OCI-LY7 (cell line): ENCODE measurements at regions not wholly inside any gene's neighbourhood (a gene's known extent, or its start where the extent isn't known, plus 50 kb on each side); places are given as distances from the start of the nearest gene placed in this dataset.

Experiments used
- BruUV-seq: library from RNA; stranded (reverse); fragments of 400-500 nt; replicated peaks from 2 replicates; lab custom pipeline; 2021; lab: Mats Ljungman, UMichigan
- CTCF ChIA-PET: fragments of 300-600 bp; sonication (Branson Sonifier 250); formaldehyde crosslinking; loops from one replicate; lab custom pipeline; 2022; ENCODE audit warnings: antibody characterized with exemption; ENCODE audit not compliant: unreplicated experiment; lab: Charles Lee
- POLR2A ChIA-PET: fragments of 300-600 bp; sonication (Branson Sonifier 250); formaldehyde crosslinking; loops from one replicate; lab custom pipeline; 2022; ENCODE audit warnings: antibody characterized with exemption; lab: Charles Lee
- DNase-seq: peaks from one replicate; pipeline ENCODE4 v3.0.0-alpha.2; 2015; ENCODE audit warnings: low spot score
- H2AFZ ChIP-seq: fragments of 200-600 bp; sonication (generic), shearing (Covaris generic); 2 replicates; pipeline ENCODE4 v1.6.1; 2014; ENCODE audit warnings: mild to moderate bottlenecking, antibody characterized with exemption, low read length, moderate library complexity
- H3K27ac ChIP-seq: fragments of 200-600 bp; sonication (generic); 2 replicates; pipeline ENCODE4 v1.5.1; 2014; ENCODE audit warnings: mixed run types, low read depth, mild to moderate bottlenecking, moderate library complexity, low read length, inconsistent platforms; ENCODE audit not compliant: poor library complexity, severe bottlenecking
- H3K36me3 ChIP-seq: fragments of 200-600 bp; sonication (generic); 2 replicates; pipeline ENCODE4 v1.6.1; 2014; ENCODE audit warnings: mild to moderate bottlenecking, antibody characterized with exemption, low read length, moderate library complexity, mixed read lengths; ENCODE audit not compliant: insufficient read depth
- H3K4me1 ChIP-seq: fragments of 200-600 bp; sonication (generic); 2 replicates; pipeline ENCODE4 v1.5.1; 2014; ENCODE audit warnings: mild to moderate bottlenecking, low read length; ENCODE audit not compliant: insufficient read depth, poor library complexity, severe bottlenecking
- H3K4me2 ChIP-seq: fragments of 200-600 bp; sonication (generic); 2 replicates; pipeline ENCODE4 v1.6.1; 2014; ENCODE audit warnings: mild to moderate bottlenecking, low read length
- H3K4me3 ChIP-seq: fragments of 200-600 bp; sonication (generic); 2 replicates; pipeline ENCODE4 v1.5.1; 2014; ENCODE audit warnings: mild to moderate bottlenecking, low read depth, low read length; ENCODE audit not compliant: poor library complexity, severe bottlenecking
- H3K79me2 ChIP-seq: fragments of 200-600 bp; sonication (generic); 2 replicates; pipeline ENCODE4 v1.6.1; 2016; ENCODE audit warnings: low read depth, mild to moderate bottlenecking, low read length, moderate library complexity, mixed read lengths; ENCODE audit not compliant: insufficient read depth
- H3K9me2 ChIP-seq: fragments of 200-600 bp; sonication (generic); 2 replicates; pipeline ENCODE4 v1.6.1; 2016; ENCODE audit warnings: mild to moderate bottlenecking, low read length, mixed read lengths; ENCODE audit not compliant: insufficient read depth
- H3K9me3 ChIP-seq: fragments of 200-600 bp; sonication (generic); 2 replicates; pipeline ENCODE4 v1.6.1; 2014; ENCODE audit warnings: mild to moderate bottlenecking, mixed run types, low read length, mixed read lengths
- H4K20me1 ChIP-seq: fragments of 200-600 bp; sonication (generic); 2 replicates; pipeline ENCODE4 v1.6.1; 2014; ENCODE audit warnings: mild to moderate bottlenecking, antibody characterized with exemption, low read length, moderate library complexity, mixed read lengths; ENCODE audit not compliant: insufficient read depth
- EZH2phosphoT487 ChIP-seq: fragments of 200-600 bp; sonication (generic); IDR thresholded peaks from 2 replicates; pipeline ENCODE4 v1.6.1; 2018; ENCODE audit warnings: low read depth, borderline replicate concordance, mild to moderate bottlenecking, mixed run types, antibody characterized with exemption, low read length, moderate library complexity, mixed read lengths
- intact Hi-C: fragments of 100-400 bp; cut with micrococcal nuclease; formaldehyde crosslinking; loops from one replicate; pipeline ENCODE4 v1.10.0; 2022; ENCODE audit not compliant: unreplicated experiment
- TF ChIP-seq, protein P1 (sequence below): fragments of 200-600 bp; sonication (generic); conservative IDR thresholded peaks from 2 replicates; pipeline ENCODE4 v1.5.1; 2014; ENCODE audit warnings: mild to moderate bottlenecking, antibody characterized with exemption, low read length, moderate library complexity, mixed read lengths

DNA sequence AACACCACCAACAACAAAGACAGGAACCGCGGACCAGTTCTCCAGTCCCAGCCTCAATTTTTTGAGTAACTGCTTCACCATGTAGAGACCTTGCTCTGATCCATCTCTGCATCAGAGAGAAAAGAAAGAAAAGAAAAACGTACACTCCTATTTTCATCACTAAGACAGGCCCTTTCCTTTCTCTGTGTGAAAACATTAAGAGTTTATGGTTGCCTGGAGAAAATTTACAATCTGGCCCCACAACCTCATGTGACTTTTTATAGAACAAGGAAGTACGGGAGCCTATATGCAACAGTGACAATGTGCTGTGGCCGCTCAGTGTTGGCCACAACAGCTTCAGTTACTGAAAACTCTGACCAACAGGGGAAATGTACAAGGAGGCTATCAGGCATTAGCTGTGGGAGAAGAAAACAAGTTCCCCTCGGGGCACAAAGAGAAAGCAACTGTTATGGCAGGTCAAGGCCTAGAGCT, 272.9 kb upstream of the PTGER4 start:
- H3K27ac ChIP-seq = no peak overlapping the region

DNA sequence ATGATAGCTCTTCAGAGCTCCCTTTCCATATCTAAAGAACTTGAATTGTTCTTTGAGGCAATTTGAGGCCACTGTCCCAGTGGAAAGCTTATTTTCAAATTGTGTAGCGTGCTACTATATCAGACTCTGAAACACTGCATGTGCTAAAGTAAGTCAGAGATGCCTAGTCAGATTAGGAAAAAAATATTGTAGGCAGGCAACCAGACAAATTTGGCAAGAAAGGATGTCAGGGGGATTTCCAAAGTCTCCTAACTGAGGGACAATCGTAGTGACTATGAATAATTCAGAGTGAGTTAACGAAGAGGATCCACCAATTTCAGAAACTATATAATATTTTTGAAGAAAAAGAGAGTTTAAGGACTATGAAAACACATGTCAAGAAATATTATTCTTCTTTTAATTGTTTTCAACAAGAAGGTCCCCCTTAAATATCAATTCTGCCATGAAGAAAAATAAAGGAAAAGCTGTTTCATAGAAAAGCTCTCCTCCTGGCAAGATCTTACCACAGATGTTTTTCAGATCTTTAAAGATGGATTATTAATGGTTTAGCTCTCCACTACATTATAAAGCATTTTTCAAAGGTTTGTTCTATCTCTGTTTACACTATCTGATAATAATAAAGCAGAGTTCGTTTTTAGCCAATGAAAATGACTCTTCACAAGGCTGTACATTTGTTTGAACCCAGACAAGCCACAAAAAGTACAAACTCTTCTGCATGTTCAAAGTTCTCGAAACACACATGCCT, 273.5 kb upstream of the PTGER4 start:
- H3K79me2 ChIP-seq = no peaks in the 10 kb centered on the region
- H2AFZ ChIP-seq = peak overlapping the region; percentile 81
- TF ChIP-seq EZH2phosphoT487 = no peak
- TF ChIP-seq, protein P1, sequence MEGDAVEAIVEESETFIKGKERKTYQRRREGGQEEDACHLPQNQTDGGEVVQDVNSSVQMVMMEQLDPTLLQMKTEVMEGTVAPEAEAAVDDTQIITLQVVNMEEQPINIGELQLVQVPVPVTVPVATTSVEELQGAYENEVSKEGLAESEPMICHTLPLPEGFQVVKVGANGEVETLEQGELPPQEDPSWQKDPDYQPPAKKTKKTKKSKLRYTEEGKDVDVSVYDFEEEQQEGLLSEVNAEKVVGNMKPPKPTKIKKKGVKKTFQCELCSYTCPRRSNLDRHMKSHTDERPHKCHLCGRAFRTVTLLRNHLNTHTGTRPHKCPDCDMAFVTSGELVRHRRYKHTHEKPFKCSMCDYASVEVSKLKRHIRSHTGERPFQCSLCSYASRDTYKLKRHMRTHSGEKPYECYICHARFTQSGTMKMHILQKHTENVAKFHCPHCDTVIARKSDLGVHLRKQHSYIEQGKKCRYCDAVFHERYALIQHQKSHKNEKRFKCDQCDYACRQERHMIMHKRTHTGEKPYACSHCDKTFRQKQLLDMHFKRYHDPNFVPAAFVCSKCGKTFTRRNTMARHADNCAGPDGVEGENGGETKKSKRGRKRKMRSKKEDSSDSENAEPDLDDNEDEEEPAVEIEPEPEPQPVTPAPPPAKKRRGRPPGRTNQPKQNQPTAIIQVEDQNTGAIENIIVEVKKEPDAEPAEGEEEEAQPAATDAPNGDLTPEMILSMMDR = no peak
- H3K4me2 ChIP-seq = no peak overlapping the region; the same call in 1 of the 2 replicates
- H3K27ac ChIP-seq = no peak overlapping the region
- no peak for DNase-seq
- H3K9me2 ChIP-seq = no peaks in the 10 kb centered on the region
- no TSS peak for BruUV-seq
- ChIA-PET POLR2A (interaction anchor here (0.6 to 2.7 kb wide), 5 partner anchors 10 to 392 kb away, joined by 3 to 8 read pairs (median 4); partner anchors contain the start of gene PRKAA1), CTCF (no interaction called here)
- H3K4me3 ChIP-seq = no peak overlapping the region
- no peaks in the 10 kb centered on the region for H4K20me1 ChIP-seq
- intact Hi-C loops = no loop called here
- no peaks in the 10 kb centered on the region for H3K36me3 ChIP-seq
- H3K9me3 ChIP-seq = no peaks in the 10 kb centered on the region
- peaks cover 5% of the 10 kb centered on the region for H3K4me1 ChIP-seq

More for the DNA sequence above, 272.9 kb upstream of the PTGER4 start:
- DNase-seq = peak; percentile 2
- no peaks in the 10 kb centered on the region for H4K20me1 ChIP-seq
- H3K79me2 ChIP-seq = no peaks in the 10 kb centered on the region
- H3K4me2 ChIP-seq = no peak overlapping the region; the same call in 1 of the 2 replicates
- TF ChIP-seq, protein P1 = no peak
- no peak for TF ChIP-seq EZH2phosphoT487
- no TSS peak for BruUV-seq
- ChIA-PET POLR2A (interaction anchor here (0.6 to 2.7 kb wide), 6 partner anchors 9 to 832 kb away, joined by 3 to 8 read pairs (median 3); no protein-coding TSS in a partner anchor), CTCF (no interaction called here)
- H3K9me2 ChIP-seq = no peaks in the 10 kb centered on the region
- H3K4me1 ChIP-seq = peaks cover 5% of the 10 kb centered on the region
- H3K9me3 ChIP-seq = no peaks in the 10 kb centered on the region
- H3K36me3 ChIP-seq = no peaks in the 10 kb centered on the region
- H2AFZ ChIP-seq = peak overlapping the region; percentile 81
- intact Hi-C loops = no loop called here
- H3K4me3 ChIP-seq = no peak overlapping the region

DNA sequence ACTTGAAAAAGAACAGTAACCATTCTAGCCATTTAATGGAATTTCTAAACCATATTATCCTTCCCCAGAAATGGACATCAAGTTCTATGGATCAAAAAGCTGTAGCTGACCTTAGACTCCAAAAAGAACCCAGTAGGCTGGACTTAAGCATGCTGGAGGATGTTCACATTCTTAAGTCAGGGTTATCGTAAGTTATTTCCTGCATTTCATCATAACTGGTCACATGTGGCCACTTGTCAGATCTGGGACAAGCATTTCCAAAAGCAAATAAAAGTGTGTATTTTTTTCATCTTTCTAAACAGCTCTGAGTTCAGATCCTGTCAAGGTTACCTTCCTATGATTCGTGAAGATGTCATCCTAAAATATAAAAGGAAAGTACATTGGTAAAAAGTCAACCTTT, 274.5 kb upstream of the PTGER4 start:
- no peaks in the 10 kb centered on the region for H3K36me3 ChIP-seq
- DNase-seq = no peak
- no peaks in the 10 kb centered on the region for H3K79me2 ChIP-seq
- H4K20me1 ChIP-seq = no peaks in the 10 kb centered on the region
- H3K9me3 ChIP-seq = no peaks in the 10 kb centered on the region
- no peak overlapping the region for H3K4me3 ChIP-seq
- H3K4me2 ChIP-seq = no peak overlapping the region
- CTCF ChIA-PET = no interaction called here
- no peaks in the 10 kb centered on the region for H3K9me2 ChIP-seq
- TF ChIP-seq EZH2phosphoT487 = no peak
- TF ChIP-seq, protein P1 = no peak
- H3K4me1 ChIP-seq = peaks cover 5% of the 10 kb centered on the region
- no TSS peak for BruUV-seq
- no peak overlapping the region for H2AFZ ChIP-seq
- intact Hi-C loops = no loop called here
- H3K27ac ChIP-seq = no peak overlapping the region
- POLR2A ChIA-PET = interaction anchor here (0.6 to 1.4 kb wide), 3 partner anchors 31 to 116 kb away, joined by 3 to 4 read pairs (median 3); no protein-coding TSS in a partner anchor
